ENCODE measurements at regions not wholly inside any gene's neighbourhood (a gene's known extent, or its start where the extent isn't known, plus 50 kb on each side); places are given as distances from the start of the nearest gene placed in this dataset.

GRCh38 chr3:157700405-157700804, 197.2 kb upstream of the VEPH1 start:
- no peak for DNase-seq

GRCh38 chr3:157695586-157695985, 192.4 kb upstream of the VEPH1 start:
- no peak for DNase-seq

GRCh38 chr3:157695103-157695502, 191.9 kb upstream of the VEPH1 start:
- no peak for DNase-seq

GRCh38 chr3:157693762-157694161, 190.5 kb upstream of the VEPH1 start:
- no peak for DNase-seq

GRCh38 chr3:157692468-157692867, 189.3 kb upstream of the VEPH1 start:
- DNase-seq = no peak

GRCh38 chr3:157683668-157684067, 180.5 kb upstream of the VEPH1 start:
- DNase-seq = no peak

GRCh38 chr3:157672061-157672460, 168.8 kb upstream of the VEPH1 start:
- no peak for DNase-seq

- DNase-seq = no peak
Observed at GRCh38 chr3:157671656-157672055, 168.4 kb upstream of the VEPH1 start.

GRCh38 chr3:157669416-157669815, 166.2 kb upstream of the VEPH1 start:
- DNase-seq = no peak

GRCh38 chr3:157667493-157667892, 164.3 kb upstream of the VEPH1 start:
- DNase-seq = no peak

- DNase-seq = no peak
Observed at GRCh38 chr3:157662171-157662570, 159.0 kb upstream of the VEPH1 start.

- no peak for DNase-seq
Observed at GRCh38 chr3:157660847-157661246, 157.6 kb upstream of the VEPH1 start.

GRCh38 chr3:157652366-157652765, 149.2 kb upstream of the VEPH1 start:
- no peak for DNase-seq

GRCh38 chr3:157650699-157651098, 147.5 kb upstream of the VEPH1 start:
- DNase-seq = no peak

GRCh38 chr3:157650172-157650571, 147.0 kb upstream of the VEPH1 start:
- DNase-seq = no peak

GRCh38 chr3:157649511-157649910, 146.3 kb upstream of the VEPH1 start:
- DNase-seq = no peak

- no peak for DNase-seq
Observed at GRCh38 chr3:157647820-157648219, 144.6 kb upstream of the VEPH1 start.

- DNase-seq = no peak
Observed at GRCh38 chr3:157639756-157640426, 136.7 kb upstream of the VEPH1 start.

GRCh38 chr3:157637866-157638265, 134.7 kb upstream of the VEPH1 start:
- no peak for DNase-seq

GRCh38 chr3:157633241-157633640, 130.0 kb upstream of the VEPH1 start:
- no peak for DNase-seq

GRCh38 chr3:157632075-157632474, 128.9 kb upstream of the VEPH1 start:
- no peak for DNase-seq

GRCh38 chr3:157631478-157631877, 128.3 kb upstream of the VEPH1 start:
- no peak for DNase-seq

GRCh38 chr3:157626817-157627216, 123.6 kb upstream of the VEPH1 start:
- DNase-seq = no peak

- no peak for DNase-seq
Observed at GRCh38 chr3:157624801-157625200, 121.6 kb upstream of the VEPH1 start.

- DNase-seq = no peak
Observed at GRCh38 chr3:157618886-157619285, 115.7 kb upstream of the VEPH1 start.
